GM06990 (cell line): ENCODE measurements at regions not wholly inside any gene's neighbourhood (a gene's known extent, or its start where the extent isn't known, plus 50 kb on each side); places are given as distances from the start of the nearest gene placed in this dataset.

ENCODE experiments used
- DNase-seq: peaks from one replicate; pipeline ENCODE4 v3.0.0-alpha.2; 2011; ENCODE audit not compliant: insufficient read length; ENCODE audit errors: extremely low read depth
- H3K27me3 ChIP-seq: replicated peaks from 2 replicates; pipeline ENCODE4 v1.6.0; 2011; ENCODE audit warnings: low read length; ENCODE audit not compliant: control insufficient read depth, insufficient read depth
- H3K36me3 ChIP-seq: 2 replicates; pipeline ENCODE4 v1.5.1; 2011; ENCODE audit warnings: low read length; ENCODE audit not compliant: control insufficient read depth, insufficient read depth
- H3K4me3 ChIP-seq: replicated peaks from 2 replicates; pipeline ENCODE4 v1.5.1; 2011; ENCODE audit warnings: low read depth, mild to moderate bottlenecking, control low read depth, low read length
- CTCF ChIP-seq: IDR thresholded peaks from 2 replicates; pipeline ENCODE4 v1.5.1; 2011; ENCODE audit warnings: low read length, control low read depth, mild to moderate bottlenecking, inconsistent platforms; ENCODE audit not compliant: insufficient read depth, poor library complexity, severe bottlenecking

GRCh38 chr20:60228255-60228654 lies 270.0 kb downstream of the CDH26 start:
- DNase-seq: no peak
- TF ChIP-seq CTCF: no peak
- no peaks in the 10 kb centered on the region for H3K27me3 ChIP-seq
- no peaks in the 10 kb centered on the region for H3K36me3 ChIP-seq
- H3K4me3 ChIP-seq: no peak overlapping the region

GRCh38 chr20:60232380-60232779 lies 274.2 kb downstream of the CDH26 start:
- Histone ChIP-seq H3K4me3 (no peak overlapping the region), H3K36me3 (no peaks in the 10 kb centered on the region), H3K27me3 (no peaks in the 10 kb centered on the region)
- no peak for TF ChIP-seq CTCF
- DNase-seq: no peak

GRCh38 chr20:60233018-60233630 lies 274.9 kb downstream of the CDH26 start:
- no peak overlapping the region for H3K4me3 ChIP-seq
- DNase-seq: no peak
- no peaks in the 10 kb centered on the region for H3K36me3 ChIP-seq
- no peak for TF ChIP-seq CTCF
- H3K27me3 ChIP-seq: no peaks in the 10 kb centered on the region

- no peak for DNase-seq
- no peak for TF ChIP-seq CTCF
- Histone ChIP-seq H3K36me3 (no peaks in the 10 kb centered on the region), H3K27me3 (no peaks in the 10 kb centered on the region), H3K4me3 (no peak overlapping the region)
Measured at GRCh38 chr20:60236613-60237012, 278.4 kb downstream of the CDH26 start.

- Histone ChIP-seq H3K27me3 (no peaks in the 10 kb centered on the region), H3K36me3 (no peaks in the 10 kb centered on the region), H3K4me3 (no peak overlapping the region)
- no peak for DNase-seq
- TF ChIP-seq CTCF: no peak
Measured at GRCh38 chr20:60237981-60238380, 279.8 kb downstream of the CDH26 start.

- no peak for DNase-seq
- H3K27me3 ChIP-seq: no peaks in the 10 kb centered on the region
- H3K4me3 ChIP-seq: no peak overlapping the region
- TF ChIP-seq CTCF: no peak
- no peaks in the 10 kb centered on the region for H3K36me3 ChIP-seq
Measured at GRCh38 chr20:60238992-60239660, 280.9 kb downstream of the CDH26 start.
